ENCODE measurements at regions not wholly inside any gene's neighbourhood (a gene's known extent, or its start where the extent isn't known, plus 50 kb on each side); places are given as distances from the start of the nearest gene placed in this dataset.

DNA sequence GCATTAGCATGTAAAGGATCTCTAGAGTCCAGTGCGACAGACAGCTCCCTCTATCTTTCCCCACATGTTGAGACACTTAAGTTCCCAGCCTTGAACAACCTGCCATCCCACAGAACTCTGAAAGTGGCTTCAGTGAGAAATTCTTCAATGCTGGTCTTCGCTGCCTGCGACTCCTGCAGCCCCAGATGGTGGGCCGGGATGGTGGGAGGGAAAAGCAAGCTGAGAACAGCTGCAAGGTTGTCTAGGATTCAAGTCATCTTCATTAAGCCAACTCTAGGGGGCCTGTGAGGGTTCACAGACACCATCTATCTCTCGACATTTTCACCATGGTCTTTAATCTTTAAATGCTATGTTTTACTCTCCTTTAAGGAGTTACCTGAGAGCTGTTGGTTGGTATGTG, 185.5 kb upstream of the C1orf174 start:
- intact Hi-C loops (cut with micrococcal nuclease; ENCODE audit: unreplicated experiment) (no loop called here), in situ Hi-C loops (cut with HindIII; ENCODE audit: low pct_unique_long_range_greater_than_20kb, low sequenced_read_pairs) (no loop called here)
- no peak for ATAC-seq
- peaks cover 3% of the 10 kb centered on the region; the same call in 1 of the 2 replicates for H3K27me3 ChIP-seq (ENCODE audit: control insufficient read depth, insufficient read depth, low read length)
- ChIA-PET CTCF (no interaction called here), POLR2A (no interaction called here)
- TF ChIP-seq TCF7L2 (IDR thresholded peaks at IDR 0.05; ENCODE audit: low read depth, low read length) (no peak), SIN3A (IDR thresholded peaks at IDR 0.05; ENCODE audit: borderline replicate concordance, insufficient read depth, low read depth, low read length) (no peak), POLR2AphosphoS5 (IDR thresholded peaks at IDR 0.05; ENCODE audit: low read depth, low read length) (no peak)
- TF ChIP-seq, protein P1, sequence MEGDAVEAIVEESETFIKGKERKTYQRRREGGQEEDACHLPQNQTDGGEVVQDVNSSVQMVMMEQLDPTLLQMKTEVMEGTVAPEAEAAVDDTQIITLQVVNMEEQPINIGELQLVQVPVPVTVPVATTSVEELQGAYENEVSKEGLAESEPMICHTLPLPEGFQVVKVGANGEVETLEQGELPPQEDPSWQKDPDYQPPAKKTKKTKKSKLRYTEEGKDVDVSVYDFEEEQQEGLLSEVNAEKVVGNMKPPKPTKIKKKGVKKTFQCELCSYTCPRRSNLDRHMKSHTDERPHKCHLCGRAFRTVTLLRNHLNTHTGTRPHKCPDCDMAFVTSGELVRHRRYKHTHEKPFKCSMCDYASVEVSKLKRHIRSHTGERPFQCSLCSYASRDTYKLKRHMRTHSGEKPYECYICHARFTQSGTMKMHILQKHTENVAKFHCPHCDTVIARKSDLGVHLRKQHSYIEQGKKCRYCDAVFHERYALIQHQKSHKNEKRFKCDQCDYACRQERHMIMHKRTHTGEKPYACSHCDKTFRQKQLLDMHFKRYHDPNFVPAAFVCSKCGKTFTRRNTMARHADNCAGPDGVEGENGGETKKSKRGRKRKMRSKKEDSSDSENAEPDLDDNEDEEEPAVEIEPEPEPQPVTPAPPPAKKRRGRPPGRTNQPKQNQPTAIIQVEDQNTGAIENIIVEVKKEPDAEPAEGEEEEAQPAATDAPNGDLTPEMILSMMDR (IDR thresholded peaks at IDR 0.05) = no peak
- TF ChIP-seq, protein P2, sequence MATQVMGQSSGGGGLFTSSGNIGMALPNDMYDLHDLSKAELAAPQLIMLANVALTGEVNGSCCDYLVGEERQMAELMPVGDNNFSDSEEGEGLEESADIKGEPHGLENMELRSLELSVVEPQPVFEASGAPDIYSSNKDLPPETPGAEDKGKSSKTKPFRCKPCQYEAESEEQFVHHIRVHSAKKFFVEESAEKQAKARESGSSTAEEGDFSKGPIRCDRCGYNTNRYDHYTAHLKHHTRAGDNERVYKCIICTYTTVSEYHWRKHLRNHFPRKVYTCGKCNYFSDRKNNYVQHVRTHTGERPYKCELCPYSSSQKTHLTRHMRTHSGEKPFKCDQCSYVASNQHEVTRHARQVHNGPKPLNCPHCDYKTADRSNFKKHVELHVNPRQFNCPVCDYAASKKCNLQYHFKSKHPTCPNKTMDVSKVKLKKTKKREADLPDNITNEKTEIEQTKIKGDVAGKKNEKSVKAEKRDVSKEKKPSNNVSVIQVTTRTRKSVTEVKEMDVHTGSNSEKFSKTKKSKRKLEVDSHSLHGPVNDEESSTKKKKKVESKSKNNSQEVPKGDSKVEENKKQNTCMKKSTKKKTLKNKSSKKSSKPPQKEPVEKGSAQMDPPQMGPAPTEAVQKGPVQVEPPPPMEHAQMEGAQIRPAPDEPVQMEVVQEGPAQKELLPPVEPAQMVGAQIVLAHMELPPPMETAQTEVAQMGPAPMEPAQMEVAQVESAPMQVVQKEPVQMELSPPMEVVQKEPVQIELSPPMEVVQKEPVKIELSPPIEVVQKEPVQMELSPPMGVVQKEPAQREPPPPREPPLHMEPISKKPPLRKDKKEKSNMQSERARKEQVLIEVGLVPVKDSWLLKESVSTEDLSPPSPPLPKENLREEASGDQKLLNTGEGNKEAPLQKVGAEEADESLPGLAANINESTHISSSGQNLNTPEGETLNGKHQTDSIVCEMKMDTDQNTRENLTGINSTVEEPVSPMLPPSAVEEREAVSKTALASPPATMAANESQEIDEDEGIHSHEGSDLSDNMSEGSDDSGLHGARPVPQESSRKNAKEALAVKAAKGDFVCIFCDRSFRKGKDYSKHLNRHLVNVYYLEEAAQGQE (IDR thresholded peaks at IDR 0.05; ENCODE audit: insufficient read depth in 1 of 2, low read depth in 2 of 2, low read length in 1 of 2) = no peak
- DNase-seq (ENCODE audit: low read depth, low spot score) = no peak
- no peak overlapping the region for H3K4me3 ChIP-seq (ENCODE audit: low read depth in 2 of 2, low read length in 2 of 2)
- H3K4me1 ChIP-seq (ENCODE audit: control insufficient read depth, insufficient read depth, low read length) = no peaks in the 10 kb centered on the region
- BruUV-seq (replicated peaks) = no TSS peak
- no peaks in the 10 kb centered on the region for H3K36me3 ChIP-seq (ENCODE audit: control insufficient read depth, insufficient read depth, low read length)
- H3K9me3 ChIP-seq (ENCODE audit: control insufficient read depth, insufficient read depth, low read depth, low read length) = no peaks in the 10 kb centered on the region
- no peak overlapping the region for H3K27ac ChIP-seq (ENCODE audit: low read length)

DNA sequence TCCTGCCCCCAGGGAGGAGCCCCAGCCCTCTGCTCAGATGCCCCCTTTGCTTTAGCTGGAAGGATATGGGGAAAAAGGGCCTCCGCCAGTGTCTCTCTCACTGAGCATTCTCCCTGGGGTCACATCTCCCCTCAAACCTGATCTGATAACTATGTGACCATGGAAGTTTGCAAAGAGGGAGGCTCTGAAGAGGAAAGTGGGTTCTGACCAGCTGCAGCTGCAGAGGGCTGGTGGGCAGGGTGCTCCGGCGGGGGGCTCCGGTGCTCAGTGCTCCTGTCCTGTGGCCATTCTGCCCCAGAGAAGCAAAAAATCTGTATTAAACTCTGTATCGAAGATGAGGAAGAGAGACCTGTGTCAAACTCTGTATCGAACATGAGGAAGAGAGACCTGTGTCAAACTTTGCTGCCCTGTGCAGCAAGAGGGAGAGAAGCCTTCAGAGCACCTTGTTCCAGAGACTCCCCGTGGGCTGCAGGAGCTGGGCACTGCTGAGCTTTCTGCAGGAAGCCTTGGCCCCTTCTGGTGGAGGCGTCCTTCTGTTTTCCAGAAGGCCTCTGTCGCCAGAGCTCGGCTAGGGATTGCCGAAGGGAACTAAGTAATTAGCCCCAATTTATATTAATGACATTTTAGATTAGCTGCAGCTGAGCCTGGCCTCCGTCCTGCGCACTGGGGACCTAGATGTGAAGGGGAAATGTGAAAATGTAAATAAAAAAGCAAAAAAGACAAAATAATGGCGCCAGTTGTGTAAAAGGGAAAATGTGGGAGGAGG, 186.2 kb upstream of the C1orf174 start:
- CTCF ChIA-PET = no interaction called here
- Histone ChIP-seq H3K4me3 (ENCODE audit: low read depth in 2 of 2, low read length in 2 of 2) (no peak overlapping the region), H3K36me3 (ENCODE audit: control insufficient read depth, insufficient read depth, low read length) (no peaks in the 10 kb centered on the region), H3K4me1 (ENCODE audit: control insufficient read depth, insufficient read depth, low read length) (no peaks in the 10 kb centered on the region), H3K27me3 (ENCODE audit: control insufficient read depth, insufficient read depth, low read length) (peaks cover 3% of the 10 kb centered on the region; the same call in 1 of the 2 replicates), H3K27ac (ENCODE audit: low read length) (no peak overlapping the region), H3K9me3 (ENCODE audit: control insufficient read depth, insufficient read depth, low read depth, low read length) (no peaks in the 10 kb centered on the region)
- no TSS peak for BruUV-seq (replicated peaks)
- POLR2A ChIA-PET = no interaction called here
- no peak for ATAC-seq
- in situ Hi-C loops (cut with HindIII; ENCODE audit: low pct_unique_long_range_greater_than_20kb, low sequenced_read_pairs) (no loop called here), intact Hi-C loops (cut with micrococcal nuclease; ENCODE audit: unreplicated experiment) (no loop called here)
- no peak for DNase-seq (ENCODE audit: low read depth, low spot score)
- TF ChIP-seq POLR2AphosphoS5 (IDR thresholded peaks at IDR 0.05; ENCODE audit: low read depth, low read length) (no peak), SIN3A (IDR thresholded peaks at IDR 0.05; ENCODE audit: borderline replicate concordance, insufficient read depth, low read depth, low read length) (no peak), TCF7L2 (IDR thresholded peaks at IDR 0.05; ENCODE audit: low read depth, low read length) (no peak)
- TF ChIP-seq, protein P1 (IDR thresholded peaks at IDR 0.05) = no peak
- TF ChIP-seq, protein P2 (IDR thresholded peaks at IDR 0.05; ENCODE audit: insufficient read depth in 1 of 2, low read depth in 2 of 2, low read length in 1 of 2) = no peak

All from Panc1 (cell line).